HL-60 (cell line): ENCODE measurements at regions not wholly inside any gene's neighbourhood (a gene's known extent, or its start where the extent isn't known, plus 50 kb on each side); places are given as distances from the start of the nearest gene placed in this dataset.

Source experiments
- POLR2AphosphoS5 ChIP-seq: IDR thresholded peaks from 2 replicates; pipeline ENCODE4 v1.6.1; 2012; ENCODE audit warnings: low read depth
- SPI1 ChIP-seq: IDR thresholded peaks from 2 replicates; pipeline ENCODE4 v1.6.1; 2012; ENCODE audit warnings: low read depth, mild to moderate bottlenecking, borderline replicate concordance
- TF ChIP-seq, protein P1 (sequence below): IDR thresholded peaks from one replicate; pipeline ENCODE4 v1.5.1; 2011; ENCODE audit warnings: low read length, control low read depth, inconsistent platforms; ENCODE audit not compliant: insufficient read depth
- TF ChIP-seq, protein P2 (sequence below): IDR thresholded peaks from 2 replicates; pipeline ENCODE4 v1.6.1; 2012; ENCODE audit warnings: low read depth; ENCODE audit not compliant: insufficient replicate concordance

DNA sequence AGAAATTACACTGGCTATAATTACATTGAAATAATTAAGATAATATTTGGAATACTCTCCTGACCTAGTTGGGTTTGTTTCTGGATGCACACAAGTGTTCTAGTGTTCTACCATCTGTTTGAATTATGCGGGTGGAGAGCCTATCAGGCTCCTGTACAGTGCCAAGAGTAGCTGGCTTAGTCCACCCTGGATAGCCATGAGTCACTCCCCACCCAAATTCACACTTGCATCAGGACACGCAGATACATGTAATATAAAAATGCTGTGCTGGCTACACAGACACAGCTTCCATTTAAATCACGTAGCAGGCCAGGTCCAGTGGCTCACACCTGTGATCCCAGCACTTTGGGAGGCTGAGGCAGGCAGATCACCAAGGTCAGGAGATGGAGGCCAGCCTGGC lies 686.2 kb upstream of the SLC35B3 start:
- TF ChIP-seq, protein P1, sequence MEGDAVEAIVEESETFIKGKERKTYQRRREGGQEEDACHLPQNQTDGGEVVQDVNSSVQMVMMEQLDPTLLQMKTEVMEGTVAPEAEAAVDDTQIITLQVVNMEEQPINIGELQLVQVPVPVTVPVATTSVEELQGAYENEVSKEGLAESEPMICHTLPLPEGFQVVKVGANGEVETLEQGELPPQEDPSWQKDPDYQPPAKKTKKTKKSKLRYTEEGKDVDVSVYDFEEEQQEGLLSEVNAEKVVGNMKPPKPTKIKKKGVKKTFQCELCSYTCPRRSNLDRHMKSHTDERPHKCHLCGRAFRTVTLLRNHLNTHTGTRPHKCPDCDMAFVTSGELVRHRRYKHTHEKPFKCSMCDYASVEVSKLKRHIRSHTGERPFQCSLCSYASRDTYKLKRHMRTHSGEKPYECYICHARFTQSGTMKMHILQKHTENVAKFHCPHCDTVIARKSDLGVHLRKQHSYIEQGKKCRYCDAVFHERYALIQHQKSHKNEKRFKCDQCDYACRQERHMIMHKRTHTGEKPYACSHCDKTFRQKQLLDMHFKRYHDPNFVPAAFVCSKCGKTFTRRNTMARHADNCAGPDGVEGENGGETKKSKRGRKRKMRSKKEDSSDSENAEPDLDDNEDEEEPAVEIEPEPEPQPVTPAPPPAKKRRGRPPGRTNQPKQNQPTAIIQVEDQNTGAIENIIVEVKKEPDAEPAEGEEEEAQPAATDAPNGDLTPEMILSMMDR: no peak
- TF ChIP-seq POLR2AphosphoS5 (no peak), SPI1 (no peak)
- TF ChIP-seq, protein P2, sequence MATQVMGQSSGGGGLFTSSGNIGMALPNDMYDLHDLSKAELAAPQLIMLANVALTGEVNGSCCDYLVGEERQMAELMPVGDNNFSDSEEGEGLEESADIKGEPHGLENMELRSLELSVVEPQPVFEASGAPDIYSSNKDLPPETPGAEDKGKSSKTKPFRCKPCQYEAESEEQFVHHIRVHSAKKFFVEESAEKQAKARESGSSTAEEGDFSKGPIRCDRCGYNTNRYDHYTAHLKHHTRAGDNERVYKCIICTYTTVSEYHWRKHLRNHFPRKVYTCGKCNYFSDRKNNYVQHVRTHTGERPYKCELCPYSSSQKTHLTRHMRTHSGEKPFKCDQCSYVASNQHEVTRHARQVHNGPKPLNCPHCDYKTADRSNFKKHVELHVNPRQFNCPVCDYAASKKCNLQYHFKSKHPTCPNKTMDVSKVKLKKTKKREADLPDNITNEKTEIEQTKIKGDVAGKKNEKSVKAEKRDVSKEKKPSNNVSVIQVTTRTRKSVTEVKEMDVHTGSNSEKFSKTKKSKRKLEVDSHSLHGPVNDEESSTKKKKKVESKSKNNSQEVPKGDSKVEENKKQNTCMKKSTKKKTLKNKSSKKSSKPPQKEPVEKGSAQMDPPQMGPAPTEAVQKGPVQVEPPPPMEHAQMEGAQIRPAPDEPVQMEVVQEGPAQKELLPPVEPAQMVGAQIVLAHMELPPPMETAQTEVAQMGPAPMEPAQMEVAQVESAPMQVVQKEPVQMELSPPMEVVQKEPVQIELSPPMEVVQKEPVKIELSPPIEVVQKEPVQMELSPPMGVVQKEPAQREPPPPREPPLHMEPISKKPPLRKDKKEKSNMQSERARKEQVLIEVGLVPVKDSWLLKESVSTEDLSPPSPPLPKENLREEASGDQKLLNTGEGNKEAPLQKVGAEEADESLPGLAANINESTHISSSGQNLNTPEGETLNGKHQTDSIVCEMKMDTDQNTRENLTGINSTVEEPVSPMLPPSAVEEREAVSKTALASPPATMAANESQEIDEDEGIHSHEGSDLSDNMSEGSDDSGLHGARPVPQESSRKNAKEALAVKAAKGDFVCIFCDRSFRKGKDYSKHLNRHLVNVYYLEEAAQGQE: no peak
